Psoas muscle (tissue), 7 donors: ENCODE measurements at regions not wholly inside any gene's neighbourhood (a gene's known extent, or its start where the extent isn't known, plus 50 kb on each side); places are given as distances from the start of the nearest gene placed in this dataset.
"Not testable (repeated sequence)": the region's sequence is repeated elsewhere in the genome, so short reads cannot be mapped to it uniquely, and the experiment has no call there.

Experiments
- ATAC-seq, 4 donors: fragments of 200-7000 bp; cut with Tn5 transposase; one replicate each; pipeline ENCODE4 v1.9.1; 2020; ENCODE audit warnings: moderate library complexity in 3 of 4, mild to moderate bottlenecking in 2 of 4
- DNase-seq, 2 donors: peaks; one replicate each; pipeline ENCODE4 v3.0.0-alpha.2; 2020
- H3K27ac ChIP-seq: fragments of 200-600 bp; one replicate; pipeline ENCODE4 v1.8.0; 2022
- H3K27me3 ChIP-seq, 3 donors: fragments of 200-600 bp in 1 of 3; one replicate each; pipeline versions ENCODE4 v1.6.1 to v1.8.0; 2013 to 2022; ENCODE audit warnings: low read length in 2 of 3, mild to moderate bottlenecking in 2 of 3, moderate library complexity in 1 of 3; ENCODE audit not compliant: insufficient read depth in 3 of 3
- H3K36me3 ChIP-seq, 2 donors: fragments of 200-600 bp in 1 of 2; one replicate each; pipeline versions ENCODE4 v1.6.1 to v1.8.0; 2013 to 2022; ENCODE audit warnings: low read depth in 1 of 2, mild to moderate bottlenecking in 1 of 2, moderate library complexity in 1 of 2; ENCODE audit not compliant: insufficient read depth in 1 of 2
- H3K4me1 ChIP-seq: fragments of 200-600 bp; one replicate; pipeline ENCODE4 v1.8.0; 2022
- H3K4me3 ChIP-seq: fragments of 200-600 bp; one replicate; pipeline ENCODE4 v1.8.0; 2022; ENCODE audit warnings: mild to moderate bottlenecking
- H3K9me3 ChIP-seq: fragments of 200-600 bp; one replicate; pipeline ENCODE4 v1.8.0; 2022
- WGBS, 3 donors: extraction: QIAGEN DNeasy Blood & Tissue Kit; methylation state at CpG; one replicate each; pipeline versions ENCODE4 v1.1.6 to v1.1.7; 2013; 5-methylcytosine and 5-hydroxymethylcytosine counted together
- intact Hi-C, 2 donors: fragments of 100-400 bp; cut with DNase I; formaldehyde crosslinking; loops; one replicate each; pipeline versions ENCODE4 v1.11.0 to v1.14.2; 2022
- TF ChIP-seq, protein P1 (sequence below): fragments of 200-600 bp; IDR thresholded peaks from one replicate; pipeline ENCODE4 v1.8.0; 2022; ENCODE audit warnings: antibody characterized with exemption
- donor health status: healthy with polysubstance abuse.
- donor health status: DM: no; HTN: no; CAD: no; lungs with moderate emphysema.
- donor health status: Bipolar disorder and iron deficiency.
- donor health status: healthy.
- donor health status: DM: yes; HTN: yes; CAD: no.
- donor health status: DM: no; HTN: no; CAD: no.
- donor health status: DM: yes; HTN: yes; CAD: no.

DNA sequence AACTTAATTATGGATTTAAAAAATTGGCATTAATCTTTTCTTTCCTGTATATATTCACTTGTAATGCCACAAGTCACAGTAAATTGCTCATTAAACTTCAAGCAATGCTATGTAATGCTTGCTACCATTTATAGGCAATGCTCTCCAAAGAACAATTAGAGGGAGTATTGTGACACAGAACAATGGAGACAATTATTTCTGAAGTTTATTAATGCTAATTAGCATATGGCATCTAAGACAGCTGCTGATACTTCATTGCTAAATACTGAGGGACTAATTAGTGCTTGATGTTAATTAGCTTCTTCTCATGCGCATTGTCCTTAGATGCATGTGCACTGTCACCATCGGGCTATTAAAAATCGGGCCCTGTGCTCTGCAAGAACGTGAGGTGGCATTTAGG, 1012.8 kb downstream of the SOCS6 start:
- Histone ChIP-seq H3K4me1 (no peaks in the 10 kb centered on the region), H3K27me3 (no peaks in the 10 kb centered on the region), H3K9me3 (no peaks in the 10 kb centered on the region), H3K27ac (no peak overlapping the region), H3K4me3 (no peak overlapping the region), H3K36me3 (no peaks in the 10 kb centered on the region)
- DNase-seq (no peak), ATAC-seq (no peak)
- intact Hi-C loops, result no loop called here
- WGBS, 3 donors, result 84% methylated on average over 4 of the region's 4 CpGs
- TF ChIP-seq, protein P1, sequence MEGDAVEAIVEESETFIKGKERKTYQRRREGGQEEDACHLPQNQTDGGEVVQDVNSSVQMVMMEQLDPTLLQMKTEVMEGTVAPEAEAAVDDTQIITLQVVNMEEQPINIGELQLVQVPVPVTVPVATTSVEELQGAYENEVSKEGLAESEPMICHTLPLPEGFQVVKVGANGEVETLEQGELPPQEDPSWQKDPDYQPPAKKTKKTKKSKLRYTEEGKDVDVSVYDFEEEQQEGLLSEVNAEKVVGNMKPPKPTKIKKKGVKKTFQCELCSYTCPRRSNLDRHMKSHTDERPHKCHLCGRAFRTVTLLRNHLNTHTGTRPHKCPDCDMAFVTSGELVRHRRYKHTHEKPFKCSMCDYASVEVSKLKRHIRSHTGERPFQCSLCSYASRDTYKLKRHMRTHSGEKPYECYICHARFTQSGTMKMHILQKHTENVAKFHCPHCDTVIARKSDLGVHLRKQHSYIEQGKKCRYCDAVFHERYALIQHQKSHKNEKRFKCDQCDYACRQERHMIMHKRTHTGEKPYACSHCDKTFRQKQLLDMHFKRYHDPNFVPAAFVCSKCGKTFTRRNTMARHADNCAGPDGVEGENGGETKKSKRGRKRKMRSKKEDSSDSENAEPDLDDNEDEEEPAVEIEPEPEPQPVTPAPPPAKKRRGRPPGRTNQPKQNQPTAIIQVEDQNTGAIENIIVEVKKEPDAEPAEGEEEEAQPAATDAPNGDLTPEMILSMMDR, result no peak

DNA sequence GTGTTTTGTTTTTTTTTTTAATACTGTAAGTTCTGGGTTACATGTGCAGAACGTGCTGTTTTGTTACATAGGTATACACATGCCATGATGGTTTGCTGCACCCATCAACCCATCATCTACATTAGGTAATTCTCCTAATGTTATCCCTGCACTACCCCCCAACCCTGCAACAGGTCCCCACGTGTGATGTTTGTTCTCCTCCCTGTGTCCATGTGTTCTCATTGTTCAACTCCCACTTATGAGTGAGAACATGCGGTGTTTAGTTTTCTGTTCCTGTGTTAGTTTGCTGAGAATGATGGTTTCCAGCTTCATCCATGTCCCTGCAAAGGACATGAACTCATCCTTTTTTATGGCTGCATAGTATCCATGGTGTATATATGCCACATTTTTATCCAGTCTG, 1005.4 kb downstream of the SOCS6 start:
- ATAC-seq, DNase-seq, H3K4me3 ChIP-seq, H3K36me3 ChIP-seq, intact Hi-C loops, H3K27ac ChIP-seq, H3K9me3 ChIP-seq, H3K4me1 ChIP-seq, H3K27me3 ChIP-seq: not testable (repeated sequence)
- whole genome bisulfite sequencing, 3 donors, result 74 to 80% (median 77%) methylated on average over 3 of the region's 3 CpGs

DNA sequence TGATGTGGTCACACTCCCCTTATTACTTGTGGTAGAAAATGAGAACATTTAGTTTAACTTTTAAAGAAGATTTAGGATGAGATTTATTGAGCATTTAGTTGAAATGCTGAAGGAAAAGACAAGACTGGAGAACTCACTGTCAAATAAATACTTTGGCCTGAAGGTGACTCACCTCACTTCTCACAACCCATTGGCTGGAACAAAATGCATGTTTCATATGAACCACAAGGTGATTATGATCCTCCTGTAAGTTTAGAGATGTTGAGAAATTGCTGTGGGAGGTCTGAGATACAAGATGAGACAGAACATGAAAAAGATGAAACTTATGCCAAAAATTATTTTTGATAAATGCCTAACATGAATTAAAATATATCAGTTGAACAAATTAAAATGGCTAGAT, 1004.5 kb downstream of the SOCS6 start:
- intact Hi-C loops, result no loop called here
- TF ChIP-seq, protein P1, result no peak
- Histone ChIP-seq H3K4me3 (no peak overlapping the region), H3K36me3 (no peaks in the 10 kb centered on the region), H3K27ac (no peak overlapping the region), H3K4me1 (no peaks in the 10 kb centered on the region), H3K27me3 (no peaks in the 10 kb centered on the region), H3K9me3 (no peaks in the 10 kb centered on the region)
- ATAC-seq (no peak), DNase-seq (no peak)

DNA sequence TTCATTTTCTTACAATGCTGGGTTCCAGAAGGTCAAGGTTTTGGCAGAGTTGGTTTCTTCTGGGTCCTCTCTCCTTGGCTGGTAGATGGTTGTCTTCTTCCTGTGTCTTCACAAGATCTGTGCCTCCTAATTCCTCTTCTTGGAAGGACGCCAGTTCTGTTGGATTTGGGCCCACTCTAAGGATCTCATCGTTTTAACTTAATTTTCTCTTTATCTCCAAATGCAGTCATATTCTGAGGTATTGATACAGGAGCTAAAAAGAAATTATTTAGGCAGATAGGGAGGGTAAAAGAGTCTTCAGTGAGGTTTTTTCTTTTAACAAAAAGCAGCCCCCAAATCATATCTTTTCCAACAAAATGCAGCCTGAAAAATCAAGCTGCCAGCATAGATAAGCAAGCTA, 998.4 kb downstream of the SOCS6 start:
- no peak overlapping the region for H3K27ac ChIP-seq
- TF ChIP-seq, protein P1, result no peak
- no peaks in the 10 kb centered on the region for H3K27me3 ChIP-seq
- H3K36me3 ChIP-seq, result no peaks in the 10 kb centered on the region
- H3K9me3 ChIP-seq, result no peaks in the 10 kb centered on the region
- intact Hi-C loops, result no loop called here
- no peak overlapping the region for H3K4me3 ChIP-seq
- H3K4me1 ChIP-seq, result no peaks in the 10 kb centered on the region
- ATAC-seq (no peak), DNase-seq (no peak)
- whole genome bisulfite sequencing, 3 donors, result 19 to 38% (median 34%) methylated on average over 2 of the region's 2 CpGs

DNA sequence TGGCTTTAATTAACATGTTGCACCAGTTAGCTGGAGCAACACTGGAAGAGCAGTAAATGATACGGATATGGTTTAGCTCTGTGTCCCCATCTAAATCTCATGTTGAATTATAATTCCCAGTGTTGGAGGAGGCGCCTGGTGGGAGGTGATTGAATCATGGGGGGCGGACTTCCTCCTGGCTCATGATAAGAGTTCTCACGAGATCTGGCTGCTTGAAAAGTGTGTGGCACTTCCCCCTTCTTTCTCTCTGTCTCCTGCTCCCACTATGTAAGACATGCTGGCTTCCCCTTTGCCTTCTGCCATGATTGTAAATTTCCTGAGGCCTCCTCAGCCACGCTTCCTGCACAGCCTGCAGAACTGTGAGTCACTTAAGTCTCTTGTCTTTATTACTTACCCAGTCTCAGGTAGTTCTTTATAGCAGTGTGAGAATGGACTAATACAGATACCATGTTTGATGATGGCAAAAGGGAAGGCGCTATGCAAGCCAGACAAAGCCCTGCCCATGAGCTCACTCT, 963.6 kb downstream of the SOCS6 start:
- Histone ChIP-seq H3K4me1 (no peaks in the 10 kb centered on the region), H3K4me3 (no peak overlapping the region), H3K27me3 (no peaks in the 10 kb centered on the region), H3K27ac (no peak overlapping the region), H3K36me3 (no peaks in the 10 kb centered on the region), H3K9me3 (no peaks in the 10 kb centered on the region)
- DNase-seq (no peak), ATAC-seq (no peak)
- TF ChIP-seq, protein P1, result no peak
- intact Hi-C loops, result no loop called here
- WGBS, 3 donors, result 60 to 73% (median 70%) methylated on average over 6 of the region's 6 CpGs
